Trophoblast cell (in vitro differentiated cells and primary cell): ENCODE measurements at regions not wholly inside any gene's neighbourhood (a gene's known extent, or its start where the extent isn't known, plus 50 kb on each side); places are given as distances from the start of the nearest gene placed in this dataset.

Experiments used
- DNase-seq, 2 donors: peaks; one replicate each; pipeline ENCODE4 v3.0.0-alpha.2; 2016
- H2AFZ ChIP-seq: 2 replicates; pipeline ENCODE4 v1.6.1; 2013; ENCODE audit warnings: low read length, moderate library complexity, mild to moderate bottlenecking; ENCODE audit not compliant: insufficient read depth, poor library complexity
- H2AK5ac ChIP-seq: 2 replicates; pipeline ENCODE4 v1.6.1; 2013; ENCODE audit warnings: mild to moderate bottlenecking, low read length
- H2BK120ac ChIP-seq: 2 replicates; pipeline ENCODE4 v1.6.1; 2013; ENCODE audit warnings: low read length, mild to moderate bottlenecking, moderate library complexity; ENCODE audit not compliant: insufficient read depth, poor library complexity
- H2BK12ac ChIP-seq: 2 replicates; pipeline ENCODE4 v1.6.1; 2013; ENCODE audit warnings: mild to moderate bottlenecking, low read length, moderate library complexity
- H2BK5ac ChIP-seq: 2 replicates; pipeline ENCODE4 v1.6.1; 2013; ENCODE audit warnings: low read length, low read depth, moderate library complexity, mild to moderate bottlenecking; ENCODE audit not compliant: poor library complexity
- H3K14ac ChIP-seq: 2 replicates; pipeline ENCODE4 v1.6.1; 2013; ENCODE audit warnings: mild to moderate bottlenecking, low read length
- H3K18ac ChIP-seq: 2 replicates; pipeline ENCODE4 v1.6.1; 2013; ENCODE audit warnings: mild to moderate bottlenecking, low read length
- H3K23ac ChIP-seq: 2 replicates; pipeline ENCODE4 v1.6.1; 2013; ENCODE audit warnings: low read length
- H3K27ac ChIP-seq: 2 replicates; pipeline ENCODE4 v1.5.1; 2013; ENCODE audit warnings: low read depth, mild to moderate bottlenecking, inconsistent platforms, low read length, moderate library complexity
- H3K27me3 ChIP-seq: 2 replicates; pipeline ENCODE4 v1.6.1; 2013; ENCODE audit warnings: inconsistent platforms, mild to moderate bottlenecking, low read length, moderate library complexity; ENCODE audit not compliant: insufficient read depth
- H3K36me3 ChIP-seq, 2 experiments: 1 replicate in 1 of 2; 2 replicates in 1 of 2; pipeline ENCODE4 v1.6.1; 2013; ENCODE audit warnings: low read length in 2 of 2, mild to moderate bottlenecking in 2 of 2, moderate library complexity in 1 of 2; ENCODE audit not compliant: insufficient read depth in 2 of 2, control insufficient read depth in 1 of 2
- H3K4ac ChIP-seq: 2 replicates; pipeline ENCODE4 v1.6.1; 2013; ENCODE audit warnings: low read depth, mild to moderate bottlenecking, low read length, moderate library complexity
- H3K4me1 ChIP-seq, 2 experiments: 1 replicate in 1 of 2; 2 replicates in 1 of 2; pipeline ENCODE4 v1.6.1; 2013; ENCODE audit warnings: low read length in 2 of 2, mild to moderate bottlenecking in 2 of 2, moderate library complexity in 1 of 2; ENCODE audit not compliant: insufficient read depth in 2 of 2, control insufficient read depth in 1 of 2
- H3K4me2 ChIP-seq: 2 replicates; pipeline ENCODE4 v1.6.1; 2013; ENCODE audit warnings: inconsistent platforms, mild to moderate bottlenecking, low read length, moderate library complexity
- H3K4me3 ChIP-seq: 2 replicates; pipeline ENCODE4 v1.5.1; 2013; ENCODE audit warnings: mild to moderate bottlenecking, low read depth, low read length, inconsistent platforms
- H3K79me1 ChIP-seq: one replicate; pipeline ENCODE4 v1.6.1; 2013; ENCODE audit warnings: low read length
- H3K79me2 ChIP-seq: 2 replicates; pipeline ENCODE4 v1.6.1; 2013; ENCODE audit warnings: low read length, mild to moderate bottlenecking; ENCODE audit not compliant: control insufficient read depth, insufficient read depth, poor library complexity
- H3K9ac ChIP-seq: 2 replicates; pipeline ENCODE4 v1.6.1; 2013; ENCODE audit warnings: mild to moderate bottlenecking, low read length
- H3K9me3 ChIP-seq: 2 replicates; pipeline ENCODE4 v1.6.1; 2013; ENCODE audit warnings: low read depth, mild to moderate bottlenecking, control low read depth, inconsistent platforms, low read length; ENCODE audit not compliant: insufficient read depth
- H4K12ac ChIP-seq: 2 replicates; pipeline ENCODE4 v1.6.1; 2013; ENCODE audit warnings: low read depth, mild to moderate bottlenecking, low read length, moderate library complexity
- H4K8ac ChIP-seq: 2 replicates; pipeline ENCODE4 v1.6.1; 2013; ENCODE audit warnings: low read depth, mild to moderate bottlenecking, low read length, moderate library complexity
- H4K91ac ChIP-seq: one replicate; pipeline ENCODE4 v1.6.1; 2013; ENCODE audit warnings: low read depth, mild to moderate bottlenecking, low read length, moderate library complexity
- WGBS: extraction: QIAGEN DNeasy Blood & Tissue Kit; methylation state at CpG from one replicate; pipeline ENCODE4 v1.1.7; 2013; ENCODE audit warnings: missing lambda C conversion rate; ENCODE audit not compliant: insufficient read length, insufficient coverage; ENCODE audit errors: extremely low coverage; 5-methylcytosine and 5-hydroxymethylcytosine counted together

GRCh38 chr1:238727670-238728069, 658.7 kb upstream of the CHRM3 start:
- Histone ChIP-seq H3K79me1 (no peaks in the 10 kb centered on the region), H4K12ac (no peak overlapping the region), H3K4me3 (no peak overlapping the region), H4K8ac (no peak overlapping the region), H2BK12ac (no peak overlapping the region), H3K9ac (no peak overlapping the region), H3K18ac (no peak overlapping the region), H2AK5ac (no peak overlapping the region), H2AFZ (no peak overlapping the region), H3K4ac (no peak overlapping the region), H3K27me3 (no peaks in the 10 kb centered on the region), H2BK5ac (no peak overlapping the region), H4K91ac (no peak overlapping the region), H3K36me3 (no peaks in the 10 kb centered on the region), H3K4me1 (no peaks in the 10 kb centered on the region), H3K14ac (no peak overlapping the region), H3K23ac (no peak overlapping the region), H3K27ac (no peak overlapping the region), H2BK120ac (no peak overlapping the region), H3K4me2 (no peak overlapping the region), H3K9me3 (no peaks in the 10 kb centered on the region), H3K79me2 (no peaks in the 10 kb centered on the region)
- DNase-seq, result no peak

GRCh38 chr1:238722812-238723211, 663.6 kb upstream of the CHRM3 start:
- DNase-seq, result no peak
- Histone ChIP-seq H3K27me3 (no peaks in the 10 kb centered on the region), H3K9ac (no peak overlapping the region), H4K12ac (no peak overlapping the region), H2AFZ (no peak overlapping the region), H2BK120ac (no peak overlapping the region), H2BK5ac (no peak overlapping the region), H3K36me3 (no peaks in the 10 kb centered on the region), H3K23ac (no peak overlapping the region), H3K14ac (no peak overlapping the region), H3K9me3 (no peaks in the 10 kb centered on the region), H4K8ac (no peak overlapping the region), H3K4me1 (no peaks in the 10 kb centered on the region), H3K4ac (no peak overlapping the region), H3K4me3 (no peak overlapping the region), H3K18ac (no peak overlapping the region), H3K4me2 (no peak overlapping the region), H2BK12ac (no peak overlapping the region), H3K79me2 (no peaks in the 10 kb centered on the region), H4K91ac (no peak overlapping the region), H2AK5ac (no peak overlapping the region), H3K79me1 (no peaks in the 10 kb centered on the region), H3K27ac (no peak overlapping the region)
- WGBS, result no CpG with 5 or more reads among the region's 4 CpGs

- Histone ChIP-seq H3K27ac (no peak overlapping the region), H3K36me3 (no peaks in the 10 kb centered on the region), H4K12ac (no peak overlapping the region), H2BK120ac (no peak overlapping the region), H3K18ac (no peak overlapping the region), H3K4me1 (no peaks in the 10 kb centered on the region), H3K23ac (no peak overlapping the region), H4K8ac (no peak overlapping the region), H2BK5ac (no peak overlapping the region), H3K14ac (no peak overlapping the region), H2AK5ac (no peak overlapping the region), H3K4me3 (no peak overlapping the region), H2BK12ac (no peak overlapping the region), H3K4me2 (no peak overlapping the region), H3K4ac (no peak overlapping the region), H3K9ac (no peak overlapping the region), H4K91ac (no peak overlapping the region), H2AFZ (no peak overlapping the region), H3K9me3 (no peaks in the 10 kb centered on the region), H3K79me1 (no peaks in the 10 kb centered on the region), H3K27me3 (no peaks in the 10 kb centered on the region), H3K79me2 (no peaks in the 10 kb centered on the region)
- DNase-seq, result no peak
- WGBS, result no CpG with 5 or more reads among the region's 2 CpGs
Measured at GRCh38 chr1:238710697-238711096, 675.7 kb upstream of the CHRM3 start.

- Histone ChIP-seq H3K23ac (no peak overlapping the region), H3K79me1 (no peaks in the 10 kb centered on the region), H3K9ac (no peak overlapping the region), H3K79me2 (no peaks in the 10 kb centered on the region), H3K4me3 (no peak overlapping the region), H3K9me3 (no peaks in the 10 kb centered on the region), H3K4me2 (no peak overlapping the region), H3K27ac (no peak overlapping the region), H3K4me1 (no peaks in the 10 kb centered on the region), H3K4ac (no peak overlapping the region), H2BK12ac (no peak overlapping the region), H3K18ac (no peak overlapping the region), H2AFZ (no peak overlapping the region), H2BK5ac (no peak overlapping the region), H4K12ac (no peak overlapping the region), H2BK120ac (no peak overlapping the region), H3K27me3 (no peaks in the 10 kb centered on the region), H3K14ac (no peak overlapping the region), H4K91ac (no peak overlapping the region), H3K36me3 (no peaks in the 10 kb centered on the region), H4K8ac (no peak overlapping the region), H2AK5ac (no peak overlapping the region)
- DNase-seq, result no peak
- WGBS, result no CpG with 5 or more reads among the region's 5 CpGs
Measured at GRCh38 chr1:238701024-238701423, 685.3 kb upstream of the CHRM3 start.

- no peak overlapping the region for H3K4me3 ChIP-seq
- no peak overlapping the region for H3K18ac ChIP-seq
- no peaks in the 10 kb centered on the region for H3K27me3 ChIP-seq
- no peak overlapping the region for H3K9ac ChIP-seq
- no peaks in the 10 kb centered on the region for H3K79me2 ChIP-seq
- H3K9me3 ChIP-seq, result no peaks in the 10 kb centered on the region
- H2BK5ac ChIP-seq, result no peak overlapping the region
- H4K12ac ChIP-seq, result no peak overlapping the region
- H3K4me1 ChIP-seq, result no peaks in the 10 kb centered on the region
- no peak overlapping the region for H4K8ac ChIP-seq
- H3K36me3 ChIP-seq, result no peaks in the 10 kb centered on the region
- no peak overlapping the region for H2BK12ac ChIP-seq
- H3K79me1 ChIP-seq, result no peaks in the 10 kb centered on the region
- H3K27ac ChIP-seq, result no peak overlapping the region
- no peak overlapping the region for H3K4ac ChIP-seq
- DNase-seq, result no peak
- no peak overlapping the region for H3K4me2 ChIP-seq
- no peak overlapping the region for H4K91ac ChIP-seq
- no peak overlapping the region for H3K23ac ChIP-seq
- H2AFZ ChIP-seq, result no peak overlapping the region
- H3K14ac ChIP-seq, result no peak overlapping the region
- no peak overlapping the region for H2BK120ac ChIP-seq
- H2AK5ac ChIP-seq, result no peak overlapping the region
Measured at GRCh38 chr1:238690415-238690814, 696.0 kb upstream of the CHRM3 start.
